Ovary (tissue), 7 donors: ENCODE measurements at regions not wholly inside any gene's neighbourhood (a gene's known extent, or its start where the extent isn't known, plus 50 kb on each side); places are given as distances from the start of the nearest gene placed in this dataset.

ENCODE experiments used
- DNase-seq, 5 donors: peaks; one replicate each; pipeline ENCODE4 v3.0.0-alpha.2; 2019 to 2020
- H3K27ac ChIP-seq, 2 donors: fragments of 200-600 bp; one replicate each; pipeline versions ENCODE4 v1.5.1 to v1.8.0; 2019 to 2022
- H3K27me3 ChIP-seq: fragments of 200-600 bp; one replicate; pipeline ENCODE4 v1.8.0; 2022
- H3K36me3 ChIP-seq: fragments of 200-600 bp; sonication (generic); one replicate; pipeline ENCODE4 v1.5.1; 2019
- H3K4me1 ChIP-seq: one replicate; pipeline ENCODE4 v1.8.1; 2013; ENCODE audit warnings: mild to moderate bottlenecking, moderate library complexity; ENCODE audit not compliant: insufficient read depth
- H3K4me3 ChIP-seq: fragments of 200-600 bp; sonication (generic); one replicate; pipeline ENCODE4 v1.5.1; 2017
- H3K9me3 ChIP-seq, 2 donors: fragments of 200-600 bp in 1 of 2; sonication (generic) in 1 of 2; one replicate each; pipeline versions ENCODE4 v1.5.1 to v1.8.1; 2013 to 2019; ENCODE audit warnings: mild to moderate bottlenecking in 1 of 2, moderate library complexity in 1 of 2
- CTCF ChIP-seq, 3 donors: fragments of 450-650 bp in 2 of 3; fragments of 200-600 bp in 1 of 3; IDR thresholded peaks; one replicate each; pipeline versions ENCODE4 v1.5.1 to v1.8.0; 2016 to 2022; ENCODE audit warnings: antibody characterized with exemption in 3 of 3, mild to moderate bottlenecking in 1 of 3
- EP300 ChIP-seq: sonication (generic); formaldehyde crosslinking; IDR thresholded peaks from one replicate; pipeline ENCODE4 v1.6.1; 2017; ENCODE audit warnings: antibody characterized with exemption
- POLR2A ChIP-seq: fragments of 450-650 bp; IDR thresholded peaks from one replicate; pipeline ENCODE4 v1.6.1; 2017; ENCODE audit warnings: antibody characterized with exemption, mild to moderate bottlenecking, moderate library complexity
- WGBS, 3 donors: extraction: QIAGEN DNeasy Blood & Tissue Kit in 1 of 3; methylation state at CpG; one replicate each; pipeline versions ENCODE4 v1.1.5 to v1.1.7; 2013 to 2017; 5-methylcytosine and 5-hydroxymethylcytosine counted together
- intact Hi-C, 4 donors: fragments of 100-400 bp; cut with DNase I; formaldehyde crosslinking; loops; one replicate each; pipeline versions ENCODE4 v1.11.0 to v1.15.1; 2022 to 2023
- donor health status: DM: no; HTN: no; CAD: no; lungs with moderate emphysema.
- donor health status: DM: no; HTN: no; CAD: no.
- donor health status: Bipolar disorder and iron deficiency.
- donor health status: DM: no; HTN: no; CAD: no.
- donor health status: DM: yes; HTN: yes; CAD: no.

GRCh38 chr18:30302181-30302580 is 740.4 kb downstream of the DSC3 start:
- H3K27ac ChIP-seq = no peak overlapping the region
- H3K36me3 ChIP-seq = no peaks in the 10 kb centered on the region
- TF ChIP-seq POLR2A = no peak
- no peak for TF ChIP-seq CTCF (IDR thresholded peaks at IDR 0.05)
- TF ChIP-seq EP300 = no peak
- H3K9me3 ChIP-seq = no peaks in the 10 kb centered on the region
- H3K4me3 ChIP-seq = no peak overlapping the region
- no peaks in the 10 kb centered on the region for H3K27me3 ChIP-seq
- H3K4me1 ChIP-seq = no peaks in the 10 kb centered on the region
- no peak for DNase-seq
- intact Hi-C loops = no loop called here

GRCh38 chr18:30298769-30299168 is 743.8 kb downstream of the DSC3 start:
- 34 to 46% (median 43%) methylated on average over 2 of the region's 2 CpGs for WGBS, 3 donors
- no peaks in the 10 kb centered on the region for H3K36me3 ChIP-seq
- H3K27ac ChIP-seq = no peak overlapping the region
- intact Hi-C loops = no loop called here
- no peak overlapping the region for H3K4me3 ChIP-seq
- no peaks in the 10 kb centered on the region for H3K4me1 ChIP-seq
- DNase-seq = no peak
- TF ChIP-seq CTCF (IDR thresholded peaks at IDR 0.05) (no peak), POLR2A (no peak), EP300 (no peak)
- H3K27me3 ChIP-seq = no peaks in the 10 kb centered on the region
- no peaks in the 10 kb centered on the region for H3K9me3 ChIP-seq

DNA sequence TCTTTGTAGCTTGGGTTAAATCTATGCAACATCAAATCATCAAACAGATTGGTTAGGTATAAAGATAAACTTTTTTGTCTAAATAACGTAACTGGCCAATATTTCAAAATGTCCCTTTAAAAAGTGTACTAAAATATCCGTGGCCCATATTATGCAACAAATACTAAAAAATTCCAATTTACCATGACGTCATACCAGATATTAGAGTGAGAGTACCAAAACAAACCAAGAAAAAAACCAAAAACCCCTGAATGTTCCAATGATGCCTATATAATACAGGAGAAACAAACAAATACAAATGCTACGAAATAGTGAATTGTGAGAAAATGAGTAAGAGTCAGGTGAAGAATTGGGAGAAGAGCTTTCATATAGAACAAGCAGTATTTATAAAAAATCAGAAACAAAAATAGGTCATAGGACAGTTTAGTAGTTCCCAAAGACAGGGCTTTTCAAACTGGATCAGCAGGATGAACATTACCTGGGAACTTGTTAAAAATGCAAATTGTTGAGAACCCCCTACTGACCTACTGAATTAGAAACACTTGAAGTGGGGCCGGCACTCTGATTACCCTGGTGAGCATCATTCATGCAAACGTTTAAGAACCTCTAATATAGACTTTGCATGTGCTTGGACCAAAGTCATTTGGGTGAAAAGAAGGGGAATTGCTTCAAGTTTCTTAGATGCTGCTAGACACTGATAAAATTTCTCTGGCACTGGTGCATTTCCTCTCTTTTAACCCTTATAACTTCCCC is 753.7 kb downstream of the DSC3 start:
- no peaks in the 10 kb centered on the region for H3K36me3 ChIP-seq
- peaks cover 4% of the 10 kb centered on the region for H3K27me3 ChIP-seq
- WGBS, 3 donors = 63 to 68% (median 66%) methylated on average over 6 of the region's 6 CpGs
- H3K9me3 ChIP-seq = no peaks in the 10 kb centered on the region
- no peak overlapping the region for H3K27ac ChIP-seq
- DNase-seq = no peak
- H3K4me3 ChIP-seq = no peak overlapping the region
- intact Hi-C loops = no loop called here
- TF ChIP-seq CTCF (IDR thresholded peaks at IDR 0.05) = no peak
- TF ChIP-seq EP300 = no peak
- TF ChIP-seq POLR2A = no peak
- H3K4me1 ChIP-seq = no peaks in the 10 kb centered on the region

GRCh38 chr18:30280861-30281470 is 761.6 kb downstream of the DSC3 start:
- no peak for DNase-seq
- WGBS, 3 donors = 41 to 46% (median 44%) methylated on average over 5 of the region's 5 CpGs
- intact Hi-C loops = no loop called here
- Histone ChIP-seq H3K27ac (no peak overlapping the region), H3K9me3 (no peaks in the 10 kb centered on the region), H3K4me3 (no peak overlapping the region), H3K27me3 (no peaks in the 10 kb centered on the region), H3K36me3 (no peaks in the 10 kb centered on the region), H3K4me1 (no peaks in the 10 kb centered on the region)
- TF ChIP-seq EP300 (no peak), POLR2A (no peak), CTCF (IDR thresholded peaks at IDR 0.05) (no peak)
